Ectodermal cell (in vitro differentiated cells): ENCODE measurements at regions not wholly inside any gene's neighbourhood (a gene's known extent, or its start where the extent isn't known, plus 50 kb on each side); places are given as distances from the start of the nearest gene placed in this dataset.

Experiments
- H3K27ac ChIP-seq: 2 replicates; pipeline ENCODE4 v1.7.0; 2013; ENCODE audit warnings: mild to moderate bottlenecking, low read depth, low read length; ENCODE audit not compliant: insufficient read depth, poor library complexity, severe bottlenecking
- H3K27me3 ChIP-seq: 2 replicates; pipeline ENCODE4 v1.7.0; 2013; ENCODE audit warnings: mild to moderate bottlenecking, low read length; ENCODE audit not compliant: insufficient read depth, control insufficient read depth, poor library complexity, severe bottlenecking
- H3K36me3 ChIP-seq: one replicate; pipeline ENCODE4 v1.7.0; 2013; ENCODE audit warnings: low read length; ENCODE audit not compliant: control insufficient read depth, insufficient read depth
- H3K4me1 ChIP-seq: one replicate; pipeline ENCODE4 v1.7.0; 2013; ENCODE audit warnings: low read length; ENCODE audit not compliant: control insufficient read depth, insufficient read depth
- H3K4me3 ChIP-seq: 2 replicates; pipeline ENCODE4 v1.7.0; 2013; ENCODE audit warnings: low read depth, low read length, control low read depth; ENCODE audit not compliant: insufficient read depth
- H3K9me3 ChIP-seq: 2 replicates; pipeline ENCODE4 v1.7.0; 2013; ENCODE audit warnings: mild to moderate bottlenecking, low read length, moderate library complexity; ENCODE audit not compliant: control insufficient read depth
- WGBS, 2 experiments: methylation state at CpG; one replicate each; pipeline ENCODE4 v1.1.7; 2013; ENCODE audit warnings: missing lambda C conversion rate in 2 of 2; 5-methylcytosine and 5-hydroxymethylcytosine counted together

DNA sequence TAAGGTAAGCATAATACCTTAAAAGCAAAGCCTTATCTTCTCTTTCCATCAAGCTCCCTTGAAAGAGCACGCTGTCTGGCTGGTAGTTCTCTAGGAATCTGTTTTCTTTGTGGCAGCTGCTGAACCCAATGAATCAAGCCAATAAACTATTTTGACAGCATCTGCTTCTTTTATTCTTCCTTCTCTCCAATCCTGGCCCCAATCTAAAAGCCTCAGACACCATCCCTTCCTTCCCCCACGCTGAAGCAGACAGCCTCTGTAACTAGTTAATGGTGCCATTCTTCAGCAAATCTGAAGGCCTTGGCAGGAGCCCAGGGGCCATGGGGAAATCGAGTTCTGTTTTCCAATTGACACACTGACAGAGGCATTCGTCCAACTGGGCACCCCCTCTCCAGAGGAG lies 186.6 kb upstream of the LYZL1 start:
- 79 to 80% methylated on average over 4 of the region's 4 CpGs for WGBS, 2 experiments
- H3K9me3 ChIP-seq, result no peaks in the 10 kb centered on the region
- no peak overlapping the region for H3K27ac ChIP-seq
- H3K4me3 ChIP-seq, result no peak overlapping the region
- no peaks in the 10 kb centered on the region for H3K36me3 ChIP-seq
- H3K4me1 ChIP-seq, result no peaks in the 10 kb centered on the region
- H3K27me3 ChIP-seq, result no peaks in the 10 kb centered on the region

DNA sequence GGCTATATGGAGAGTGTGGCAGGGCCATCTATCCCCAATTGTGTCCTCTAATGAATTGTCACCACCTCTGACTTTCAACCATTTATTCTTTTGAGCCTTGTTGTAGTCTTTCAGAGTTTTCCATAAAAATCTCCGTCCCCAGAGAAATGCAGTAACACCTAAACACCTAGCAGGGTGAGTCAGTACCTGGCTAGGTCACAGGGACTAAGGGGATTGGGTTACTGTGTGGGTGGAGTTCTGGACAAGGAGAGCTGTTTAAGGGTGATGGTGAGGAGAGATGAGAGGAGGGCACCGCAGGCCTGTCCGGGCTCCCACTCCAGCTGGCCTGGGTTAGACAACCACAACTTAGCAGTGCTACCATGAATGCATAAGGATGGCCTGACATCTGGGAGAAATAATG lies 186.2 kb upstream of the LYZL1 start:
- WGBS, 2 experiments, result 81 to 94% methylated on average over 2 to 3 of the region's 3 CpGs
- H3K4me3 ChIP-seq, result no peak overlapping the region
- H3K27me3 ChIP-seq, result no peaks in the 10 kb centered on the region
- no peaks in the 10 kb centered on the region for H3K4me1 ChIP-seq
- H3K36me3 ChIP-seq, result no peaks in the 10 kb centered on the region
- no peaks in the 10 kb centered on the region for H3K9me3 ChIP-seq
- no peak overlapping the region for H3K27ac ChIP-seq

DNA sequence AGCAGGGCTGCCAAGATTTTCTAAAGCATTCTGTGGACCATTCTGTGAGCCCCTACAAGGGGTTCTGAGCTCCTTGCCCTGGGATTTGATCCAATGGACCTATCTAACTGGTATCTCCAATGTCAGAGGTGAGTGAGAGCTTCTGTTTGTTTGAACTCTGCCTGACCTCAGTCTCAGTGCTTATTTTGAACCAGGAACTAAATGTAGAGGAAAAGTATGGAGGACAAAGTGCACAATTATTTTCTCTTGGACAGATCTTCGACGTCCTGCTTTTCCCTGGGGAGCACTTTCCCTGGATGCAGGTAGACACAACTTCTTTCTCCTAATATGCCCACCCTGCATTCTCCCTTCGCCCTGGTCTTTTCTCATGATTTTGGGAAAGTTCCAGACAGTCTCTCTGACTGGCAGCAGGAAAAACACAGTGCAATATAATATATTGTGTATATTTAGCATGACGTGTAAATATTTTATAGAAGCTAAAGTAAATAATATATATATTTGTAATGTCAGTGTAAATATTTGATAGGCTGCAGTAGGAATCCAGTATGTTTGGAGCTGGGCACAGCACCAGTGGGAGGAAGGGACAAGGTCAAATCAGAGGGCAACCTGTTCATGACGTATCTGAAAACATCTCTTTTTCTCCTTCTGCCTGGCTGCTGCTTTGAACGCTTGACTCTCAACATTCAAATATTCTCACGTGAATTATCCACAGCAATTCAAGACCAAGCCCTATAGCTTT lies 184.0 kb upstream of the LYZL1 start:
- 90 to 94% methylated on average over 6 to 7 of the region's 7 CpGs for WGBS, 2 experiments

DNA sequence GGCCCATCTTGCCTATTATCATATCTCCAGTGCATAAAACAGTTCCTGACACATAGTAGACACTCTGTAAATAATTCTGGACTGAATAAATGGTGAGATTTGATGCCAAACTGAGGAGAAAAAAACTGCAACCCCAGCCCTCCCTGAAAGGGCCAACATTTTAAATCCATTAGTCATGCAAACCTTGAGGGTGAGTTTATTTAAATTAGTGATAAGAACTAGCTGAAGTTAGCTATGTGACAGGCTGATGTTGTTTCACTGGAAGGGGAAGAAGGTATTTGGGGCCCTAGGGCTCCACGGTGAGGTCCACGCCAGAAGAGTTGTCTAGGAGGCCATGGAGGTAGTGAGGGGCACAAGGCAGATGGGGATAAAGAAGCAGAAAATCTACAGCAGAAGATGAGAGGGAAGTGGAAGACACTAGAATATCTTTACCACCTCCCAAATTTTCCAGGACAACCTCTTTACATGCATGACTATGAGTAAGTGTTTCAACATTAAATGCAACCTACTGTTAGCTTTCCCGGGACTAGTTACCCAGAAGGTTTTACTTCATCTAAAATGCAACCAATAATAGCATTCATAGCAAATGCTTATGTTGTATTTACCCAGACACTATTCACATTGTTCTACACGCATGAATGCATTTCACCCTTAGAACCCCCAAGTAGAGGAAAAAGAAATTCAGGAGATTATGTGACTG lies 183.2 kb upstream of the LYZL1 start:
- Histone ChIP-seq H3K4me1 (peaks cover 9% of the 10 kb centered on the region), H3K36me3 (no peaks in the 10 kb centered on the region), H3K4me3 (no peak overlapping the region), H3K27ac (no peak overlapping the region), H3K9me3 (no peaks in the 10 kb centered on the region), H3K27me3 (no peaks in the 10 kb centered on the region)
- 92 to 96% methylated on average over 3 to 4 of the region's 4 CpGs for WGBS, 2 experiments

More for the DNA sequence above, 184.0 kb upstream of the LYZL1 start:
- H3K4me1 ChIP-seq, result peaks cover 1% of the 10 kb centered on the region
- no peak overlapping the region for H3K27ac ChIP-seq
- no peaks in the 10 kb centered on the region for H3K36me3 ChIP-seq
- H3K27me3 ChIP-seq, result no peaks in the 10 kb centered on the region
- no peaks in the 10 kb centered on the region for H3K9me3 ChIP-seq
- no peak overlapping the region for H3K4me3 ChIP-seq

DNA sequence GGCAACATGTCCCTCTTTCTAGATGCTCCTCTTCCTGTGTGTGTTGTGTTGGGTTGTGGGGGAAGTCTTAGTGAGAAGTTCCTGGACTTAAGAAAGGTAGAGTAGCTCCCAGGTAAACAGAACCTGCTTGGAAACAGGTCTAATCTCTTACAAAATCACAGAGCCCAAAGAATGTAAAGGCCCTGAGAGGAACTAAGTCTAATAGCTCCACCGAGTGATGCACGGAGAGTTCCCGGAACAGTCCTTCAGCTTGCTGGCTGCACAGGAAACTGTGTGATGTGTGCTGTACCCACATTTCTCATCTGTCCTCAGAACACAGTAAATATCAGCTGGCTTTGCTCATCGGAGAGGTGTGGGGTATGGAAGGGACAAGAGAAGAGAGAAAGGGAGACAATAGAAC lies 182.6 kb upstream of the LYZL1 start:
- Histone ChIP-seq H3K27ac (no peak overlapping the region), H3K9me3 (no peaks in the 10 kb centered on the region), H3K4me3 (no peak overlapping the region), H3K27me3 (no peaks in the 10 kb centered on the region), H3K36me3 (no peaks in the 10 kb centered on the region), H3K4me1 (peaks cover 10% of the 10 kb centered on the region)
- 94 to 97% methylated on average over 3 to 4 of the region's 4 CpGs for WGBS, 2 experiments

DNA sequence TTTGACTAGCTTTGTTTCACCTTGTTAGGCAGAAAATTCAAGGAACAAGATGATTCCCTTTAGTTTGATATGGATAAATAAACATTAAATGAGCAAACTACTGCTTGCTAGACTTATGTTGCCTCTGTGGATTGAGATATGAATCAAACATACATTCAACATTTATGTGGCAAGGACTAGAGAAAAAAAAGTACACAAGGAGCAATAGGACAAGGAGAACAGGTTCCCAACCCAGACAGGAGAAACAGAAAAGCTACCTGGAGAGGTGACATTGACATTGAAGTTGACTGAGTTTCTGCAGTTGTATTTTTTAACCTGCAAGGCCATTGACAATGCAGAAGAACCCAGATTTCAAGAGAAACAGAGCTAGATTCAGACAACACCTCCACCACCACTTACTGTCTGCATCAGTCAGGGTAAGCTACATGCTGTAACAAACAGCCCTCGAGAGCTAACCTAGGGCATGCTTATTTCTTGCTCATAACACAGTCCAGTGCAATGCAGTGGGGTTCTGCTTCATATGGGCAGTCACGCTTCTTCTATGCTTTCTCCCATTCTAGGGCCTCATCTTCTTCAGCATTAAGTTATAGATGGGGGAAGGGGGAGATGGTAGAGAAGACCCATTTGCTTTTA lies 180.9 kb upstream of the LYZL1 start:
- Histone ChIP-seq H3K27me3 (no peaks in the 10 kb centered on the region), H3K4me1 (peaks cover 10% of the 10 kb centered on the region), H3K4me3 (no peak overlapping the region), H3K27ac (no peak overlapping the region), H3K36me3 (no peaks in the 10 kb centered on the region), H3K9me3 (no peaks in the 10 kb centered on the region)
- WGBS, 2 experiments, result 88 to 94% methylated on average over 2 of the region's 2 CpGs

DNA sequence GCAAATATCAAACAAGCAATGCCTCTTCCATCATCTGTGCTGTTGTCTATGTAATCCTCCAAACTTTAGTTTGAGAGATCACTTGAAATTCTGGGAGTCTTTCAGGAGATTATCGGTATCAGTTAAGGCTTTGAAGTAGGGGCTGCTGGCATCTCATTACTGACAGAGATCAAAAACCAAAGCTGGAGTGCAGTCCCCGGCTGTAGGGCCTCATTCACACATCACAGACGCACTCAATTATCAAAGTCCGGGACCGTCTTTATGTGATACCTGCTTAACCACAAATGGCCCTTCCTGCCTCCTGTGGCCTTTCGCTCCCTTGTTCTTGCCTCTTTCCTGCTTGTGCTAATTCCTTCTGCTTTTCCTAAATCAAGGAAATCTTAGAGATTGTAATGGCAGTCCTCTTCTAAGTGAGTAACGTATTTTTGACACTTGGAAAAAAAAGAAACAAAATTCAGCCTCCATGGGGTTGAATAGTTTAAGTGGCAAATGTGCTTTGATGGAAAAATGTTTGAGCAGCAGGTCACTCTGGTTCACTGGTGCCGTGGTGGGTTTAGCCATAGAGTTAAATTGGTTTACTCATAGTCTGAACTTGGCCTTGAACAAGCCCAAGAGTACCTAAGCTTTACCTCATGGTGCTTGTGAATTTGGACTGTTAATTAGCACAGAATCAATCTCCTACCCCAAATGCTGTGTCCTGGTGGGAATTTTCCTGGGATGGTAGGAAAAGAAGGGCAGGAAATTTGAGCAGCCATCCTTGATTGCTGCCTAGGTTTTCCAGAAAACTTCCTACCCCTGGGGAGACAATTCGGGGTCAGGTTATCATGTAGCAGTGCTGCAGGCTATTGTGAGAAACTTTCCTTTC lies 178.9 kb upstream of the LYZL1 start:
- Histone ChIP-seq H3K36me3 (no peaks in the 10 kb centered on the region), H3K9me3 (no peaks in the 10 kb centered on the region), H3K27ac (no peak overlapping the region)

DNA sequence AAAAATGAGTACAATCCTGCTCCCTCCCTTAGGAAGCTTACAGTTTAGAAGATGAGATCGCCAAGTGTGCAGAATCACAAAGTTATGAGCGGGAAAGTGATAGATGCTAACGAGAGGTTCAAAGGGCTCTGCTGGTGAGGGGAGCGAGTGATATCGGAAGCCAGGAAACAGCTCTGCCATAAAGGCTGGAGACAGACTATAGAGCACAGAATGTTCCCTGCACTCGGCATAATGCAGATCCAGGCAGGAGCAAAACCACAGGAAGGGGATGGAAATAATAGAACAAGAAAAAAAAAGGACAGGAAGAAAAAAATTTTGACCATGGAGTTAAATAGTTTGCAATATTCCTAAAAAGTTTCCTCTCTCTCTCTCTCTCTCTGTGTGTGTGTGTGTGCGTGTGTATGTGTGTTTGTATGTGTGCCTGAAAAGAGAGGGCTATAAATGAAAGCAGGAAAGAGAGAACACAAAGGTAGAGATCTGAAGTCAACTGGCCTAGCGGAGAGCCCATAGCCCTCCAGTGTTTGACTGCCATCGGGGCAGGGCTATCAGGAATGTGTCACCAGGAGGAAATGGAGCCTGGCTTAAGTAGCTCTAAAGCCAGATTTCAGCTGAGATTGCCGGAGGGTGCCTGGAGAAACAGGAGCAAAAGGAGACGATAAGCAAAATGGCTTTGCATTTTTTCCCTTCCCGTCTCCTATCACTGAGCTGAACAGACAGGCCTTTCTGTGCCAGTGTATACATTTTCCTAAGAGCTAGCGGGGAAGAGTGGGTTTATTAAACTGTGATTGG lies 175.8 kb upstream of the LYZL1 start:
- no peaks in the 10 kb centered on the region for H3K27me3 ChIP-seq
- H3K36me3 ChIP-seq, result no peaks in the 10 kb centered on the region
- WGBS, 2 experiments, result 84 to 85% methylated on average over 13 of the region's 13 CpGs
- H3K27ac ChIP-seq, result no peak overlapping the region
- peaks cover 2% of the 10 kb centered on the region for H3K9me3 ChIP-seq
- H3K4me1 ChIP-seq, result peaks cover 10% of the 10 kb centered on the region
- no peak overlapping the region for H3K4me3 ChIP-seq

More for the DNA sequence above, 178.9 kb upstream of the LYZL1 start:
- 79 to 82% methylated on average over 9 of the region's 9 CpGs for WGBS, 2 experiments
- no peak overlapping the region for H3K4me3 ChIP-seq
- no peaks in the 10 kb centered on the region for H3K27me3 ChIP-seq
- peaks cover 10% of the 10 kb centered on the region for H3K4me1 ChIP-seq

DNA sequence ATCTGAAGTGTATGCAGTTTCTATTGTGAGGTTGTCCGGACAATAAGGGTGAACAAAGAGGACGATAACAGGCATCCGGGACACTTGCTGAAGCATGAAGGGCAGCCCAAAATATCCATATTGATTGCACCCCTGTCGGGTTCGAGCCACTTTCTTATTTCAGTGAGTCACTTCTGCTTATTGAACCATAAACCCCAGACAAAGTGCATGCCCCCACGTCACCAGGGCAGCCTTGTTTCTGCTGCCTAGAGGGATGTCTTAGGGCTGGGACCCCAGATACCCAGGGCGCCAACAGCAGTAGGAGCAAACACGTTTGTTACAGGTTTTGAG lies 175.3 kb upstream of the LYZL1 start:
- Histone ChIP-seq H3K4me3 (no peak overlapping the region), H3K27me3 (no peaks in the 10 kb centered on the region), H3K4me1 (peaks cover 10% of the 10 kb centered on the region), H3K27ac (no peak overlapping the region), H3K9me3 (peaks cover 2% of the 10 kb centered on the region), H3K36me3 (no peaks in the 10 kb centered on the region)
- 83 to 85% methylated on average over 8 of the region's 8 CpGs for WGBS, 2 experiments
